VCaP (cell line): ENCODE measurements at regions not wholly inside any gene's neighbourhood (a gene's known extent, or its start where the extent isn't known, plus 50 kb on each side); places are given as distances from the start of the nearest gene placed in this dataset.
A peak's percentile ranks its signal among the peaks of the same experiment; 100 is the strongest.

Experiments
- H3K27ac ChIP-seq: fragments of 450-650 bp; 2 replicates; pipeline ENCODE4 v1.5.1; 2017
- TF ChIP-seq, protein P1 (sequence below): fragments of 450-650 bp; conservative IDR thresholded peaks from 2 replicates; pipeline ENCODE4 v1.5.1; 2017; ENCODE audit warnings: mild to moderate bottlenecking, moderate library complexity

DNA sequence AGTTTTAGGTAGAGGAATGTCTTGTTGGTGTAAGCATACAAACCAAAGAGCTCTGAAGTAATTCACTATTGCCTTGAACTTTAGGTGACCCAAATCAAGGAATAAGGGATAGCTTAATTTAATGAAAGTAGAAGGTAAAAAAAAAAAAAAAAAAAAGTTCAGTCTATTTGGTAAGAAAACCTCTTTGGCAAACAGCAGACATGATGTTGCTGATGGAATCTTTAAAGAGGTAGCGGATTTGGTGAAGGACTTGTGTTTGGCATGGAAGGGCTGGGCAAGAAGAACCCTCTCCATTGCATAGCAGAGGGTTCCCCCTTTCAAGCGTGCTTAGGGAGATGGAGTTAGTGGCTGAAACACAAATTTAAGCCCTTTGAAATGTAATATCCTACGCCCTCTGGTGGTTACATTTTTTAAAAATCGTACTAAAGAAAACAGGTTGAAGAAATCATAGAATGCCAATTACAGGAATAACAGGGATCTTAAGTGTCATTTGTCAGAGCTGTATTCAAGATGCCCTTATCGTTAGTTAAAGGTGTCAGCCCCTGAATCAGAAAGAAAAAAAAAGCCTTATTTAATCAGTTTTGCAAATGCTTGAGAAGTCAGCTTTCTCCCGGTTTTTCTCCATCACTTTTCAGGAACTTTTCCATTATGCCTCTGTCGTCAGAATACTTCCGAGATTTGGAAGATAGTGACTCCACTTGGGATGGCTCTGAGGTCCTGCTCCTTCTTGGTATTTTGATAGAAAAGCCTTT is 383.1 kb downstream of the KCNJ2 start:
- TF ChIP-seq, protein P1, sequence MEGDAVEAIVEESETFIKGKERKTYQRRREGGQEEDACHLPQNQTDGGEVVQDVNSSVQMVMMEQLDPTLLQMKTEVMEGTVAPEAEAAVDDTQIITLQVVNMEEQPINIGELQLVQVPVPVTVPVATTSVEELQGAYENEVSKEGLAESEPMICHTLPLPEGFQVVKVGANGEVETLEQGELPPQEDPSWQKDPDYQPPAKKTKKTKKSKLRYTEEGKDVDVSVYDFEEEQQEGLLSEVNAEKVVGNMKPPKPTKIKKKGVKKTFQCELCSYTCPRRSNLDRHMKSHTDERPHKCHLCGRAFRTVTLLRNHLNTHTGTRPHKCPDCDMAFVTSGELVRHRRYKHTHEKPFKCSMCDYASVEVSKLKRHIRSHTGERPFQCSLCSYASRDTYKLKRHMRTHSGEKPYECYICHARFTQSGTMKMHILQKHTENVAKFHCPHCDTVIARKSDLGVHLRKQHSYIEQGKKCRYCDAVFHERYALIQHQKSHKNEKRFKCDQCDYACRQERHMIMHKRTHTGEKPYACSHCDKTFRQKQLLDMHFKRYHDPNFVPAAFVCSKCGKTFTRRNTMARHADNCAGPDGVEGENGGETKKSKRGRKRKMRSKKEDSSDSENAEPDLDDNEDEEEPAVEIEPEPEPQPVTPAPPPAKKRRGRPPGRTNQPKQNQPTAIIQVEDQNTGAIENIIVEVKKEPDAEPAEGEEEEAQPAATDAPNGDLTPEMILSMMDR: peak; percentile 71
- H3K27ac ChIP-seq: no peak overlapping the region

DNA sequence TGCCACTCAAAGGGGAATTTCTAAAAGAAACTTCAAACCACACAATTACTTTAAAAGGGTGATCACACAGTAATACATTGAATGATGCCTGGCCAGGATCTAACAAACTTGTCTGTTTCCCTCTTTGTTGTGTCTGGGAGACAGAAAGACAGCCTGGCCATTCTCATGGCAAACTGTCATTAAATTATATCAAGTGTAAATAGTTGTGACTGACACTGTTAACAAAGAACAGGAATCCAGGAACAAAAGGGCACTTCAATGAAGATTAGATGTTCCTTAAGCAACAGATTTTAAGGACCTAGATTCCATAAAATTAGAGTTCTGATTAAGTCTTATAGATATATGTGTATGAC is 383.6 kb downstream of the KCNJ2 start:
- TF ChIP-seq, protein P1: no peak
- H3K27ac ChIP-seq: no peak overlapping the region

DNA sequence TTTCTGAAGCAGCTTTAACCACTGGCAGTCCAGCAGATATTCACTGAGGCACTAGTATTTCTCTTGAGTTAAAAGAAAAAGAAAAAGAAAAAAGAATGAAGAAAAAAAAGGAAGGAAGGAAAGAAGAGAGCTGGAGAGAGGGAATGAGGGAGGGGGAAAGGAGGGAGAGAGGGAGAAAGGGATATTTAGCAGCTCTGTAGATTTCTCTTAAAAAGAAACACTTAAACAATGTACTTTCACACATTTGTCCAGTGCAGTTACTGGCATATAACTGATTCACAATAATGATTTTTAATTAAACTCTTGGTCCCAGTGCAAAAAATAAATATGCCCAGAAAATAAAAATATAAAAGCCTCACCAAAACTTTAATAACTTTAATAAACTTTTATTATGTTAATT is 386.4 kb downstream of the KCNJ2 start:
- TF ChIP-seq, protein P1: no peak
- H3K27ac ChIP-seq: no peak overlapping the region

DNA sequence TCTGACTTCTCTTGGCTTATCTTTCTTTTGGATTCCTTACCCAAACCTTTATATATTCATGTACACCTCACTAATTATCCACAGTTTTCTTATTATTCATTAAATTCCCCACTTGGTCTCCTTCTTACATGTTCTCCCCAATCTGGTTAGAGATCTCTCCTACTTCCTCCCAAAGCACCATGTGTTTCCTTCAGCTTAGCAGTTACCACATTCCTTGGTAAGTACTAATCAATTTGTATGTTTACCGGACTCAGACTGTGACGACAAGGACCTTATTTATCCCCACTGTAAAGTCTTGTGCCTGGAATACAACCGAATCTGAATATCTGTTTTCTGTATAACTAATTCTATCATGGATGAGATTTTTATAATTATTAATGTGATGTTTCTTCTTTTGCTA is 389.5 kb downstream of the KCNJ2 start:
- TF ChIP-seq, protein P1: no peak

DNA sequence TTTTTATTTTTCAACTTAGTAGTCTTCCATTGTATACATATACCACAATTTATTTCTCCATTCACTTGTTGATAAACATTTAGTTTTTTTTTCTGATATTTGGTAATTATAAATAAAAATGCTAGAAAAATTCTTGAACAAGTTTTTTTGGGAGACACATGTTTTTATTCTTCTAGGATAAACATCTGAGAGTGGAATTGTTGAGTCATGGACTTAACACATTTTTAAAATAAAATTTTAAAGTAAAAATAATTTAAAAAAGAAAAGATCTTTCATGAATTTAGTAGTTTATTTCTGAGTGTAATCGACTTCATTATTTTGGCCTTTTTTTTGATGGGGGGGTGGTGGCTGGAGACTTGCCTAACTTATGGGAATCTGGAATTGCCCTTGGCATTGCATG is 391.1 kb downstream of the KCNJ2 start:
- TF ChIP-seq, protein P1: no peak
- no peak overlapping the region for H3K27ac ChIP-seq

More for the DNA sequence above, 389.5 kb downstream of the KCNJ2 start:
- H3K27ac ChIP-seq: no peak overlapping the region

DNA sequence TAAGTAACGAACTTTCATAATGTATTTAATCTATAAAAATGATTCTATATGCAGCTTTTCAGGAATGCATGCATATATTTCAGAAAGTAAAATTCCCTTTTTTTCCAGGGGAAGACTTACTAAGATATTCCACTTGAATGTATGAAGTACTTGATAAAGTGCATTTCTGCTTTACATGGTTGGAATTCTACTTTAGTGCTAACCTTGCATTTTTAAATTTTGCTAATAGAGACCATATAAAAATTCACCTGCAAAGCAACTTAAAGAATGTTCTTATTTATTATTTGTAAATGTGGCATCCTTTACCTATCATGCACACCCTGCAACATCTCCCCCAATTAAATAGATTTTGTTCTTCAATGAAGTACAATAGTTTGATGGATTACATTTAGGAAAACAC is 392.8 kb downstream of the KCNJ2 start:
- TF ChIP-seq, protein P1: no peak

DNA sequence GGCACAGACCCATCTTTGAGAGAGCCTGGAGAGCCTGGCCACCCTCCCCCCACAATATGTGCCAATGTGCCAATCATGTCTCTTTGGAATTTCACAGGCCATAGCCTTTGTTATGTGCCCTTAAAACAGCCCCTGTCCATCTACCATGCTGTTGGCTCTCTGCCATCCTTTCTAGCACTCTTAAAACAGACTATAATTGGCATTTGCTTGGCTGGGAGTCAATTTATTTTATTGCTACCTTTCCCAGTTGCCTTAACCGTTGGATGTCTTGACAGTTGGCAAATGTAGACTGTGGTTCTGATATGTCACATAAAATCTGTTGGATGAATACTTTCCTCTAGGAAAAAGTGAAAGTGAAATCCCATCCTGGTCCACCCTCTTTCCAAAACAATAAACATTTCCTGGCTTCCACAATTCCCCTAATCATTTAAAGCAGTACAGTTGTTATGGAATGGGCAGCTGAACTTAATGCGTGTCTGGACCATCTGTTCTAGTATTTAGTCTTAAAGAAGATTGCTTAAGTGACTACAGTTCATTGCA is 394.0 kb downstream of the KCNJ2 start:
- TF ChIP-seq, protein P1: no peak
- no peak overlapping the region for H3K27ac ChIP-seq

More for the DNA sequence above, 392.8 kb downstream of the KCNJ2 start:
- no peak overlapping the region for H3K27ac ChIP-seq
